Stimulated activated CD8-positive, alpha-beta memory T cell treated with anti-CD3 and anti-CD28 coated beads, Interleukin-4, amount 100 ng/mL, for 4 hours (primary cell): ENCODE measurements at regions not wholly inside any gene's neighbourhood (a gene's known extent, or its start where the extent isn't known, plus 50 kb on each side); places are given as distances from the start of the nearest gene placed in this dataset.

Source experiments
- DNase-seq, 2 donors: peaks; one replicate each; pipeline ENCODE4 v3.0.0-alpha.2; 2020; ENCODE audit warnings: low read depth in 2 of 2, low spot score in 1 of 2

DNA sequence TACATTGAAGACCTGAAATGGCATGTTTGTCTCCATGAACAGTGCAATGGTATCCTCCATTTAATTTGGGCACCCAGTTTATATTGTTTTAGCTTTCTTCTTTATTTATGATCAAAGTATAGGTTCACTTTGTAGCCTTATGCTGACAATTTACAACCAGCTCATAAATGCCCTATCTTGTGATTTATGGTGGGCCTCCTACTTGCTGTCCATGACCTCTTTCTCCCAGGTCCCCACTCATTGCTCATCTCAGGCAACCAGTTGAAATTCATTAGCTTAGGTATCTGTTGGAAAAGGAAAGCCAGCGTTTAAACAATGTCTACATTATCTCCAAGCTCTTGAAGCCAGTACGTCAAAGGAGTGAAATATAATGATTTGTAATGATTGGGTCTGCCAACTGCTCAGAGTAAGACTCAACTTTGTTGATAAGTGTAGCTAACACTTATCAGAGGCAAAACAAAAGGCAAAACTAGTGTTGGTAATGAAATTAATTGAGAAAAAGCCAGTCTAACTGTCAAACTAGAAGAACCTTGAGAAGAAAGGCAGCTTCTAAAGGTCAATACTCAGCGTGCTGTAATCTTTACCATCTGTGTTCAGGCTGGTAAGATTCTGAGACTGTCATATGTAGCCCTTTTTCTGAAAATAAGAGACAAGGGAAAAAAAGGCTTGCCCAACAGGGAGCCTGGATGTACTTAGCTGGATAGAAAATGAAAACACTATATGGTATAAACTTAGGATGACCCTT lies 695.9 kb downstream of the EPHA4 start:
- DNase-seq = no peak

DNA sequence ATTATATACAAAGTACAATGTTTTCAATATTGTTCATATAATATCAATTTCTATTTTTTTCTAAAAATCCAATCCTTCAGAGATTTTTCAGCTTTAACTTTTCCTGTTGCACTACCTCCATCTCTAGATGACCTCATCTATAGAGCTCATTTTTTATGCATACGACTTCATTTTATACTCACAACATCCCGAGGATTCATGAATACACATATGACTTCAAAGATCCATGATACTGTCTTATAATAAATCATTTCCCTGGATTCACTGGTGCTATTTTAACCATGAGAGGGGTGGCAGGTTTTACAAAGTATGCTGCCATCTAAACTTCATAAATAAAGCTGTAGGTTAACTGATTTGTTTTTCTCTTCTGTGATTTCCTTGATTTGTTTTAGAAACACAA lies 694.6 kb downstream of the EPHA4 start:
- DNase-seq = no peak

DNA sequence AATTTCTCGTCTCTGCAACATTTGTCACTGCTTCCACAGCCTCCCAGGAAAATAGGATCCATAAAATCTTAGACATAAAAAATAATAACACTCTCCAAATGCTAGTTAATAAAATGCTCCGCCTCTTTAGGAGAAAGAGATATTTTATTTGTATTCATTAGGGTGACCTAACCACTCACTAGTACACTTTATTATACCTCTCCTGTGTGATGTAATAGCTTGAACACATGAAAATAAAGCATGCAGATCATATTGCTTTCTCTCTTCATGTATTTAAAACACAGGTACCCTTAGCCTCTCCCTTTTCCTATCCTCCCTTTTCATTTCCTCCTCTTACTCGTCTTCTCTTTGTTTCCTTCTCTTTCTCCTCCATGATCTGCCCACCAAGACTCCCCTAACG lies 694.2 kb downstream of the EPHA4 start:
- DNase-seq = no peak

DNA sequence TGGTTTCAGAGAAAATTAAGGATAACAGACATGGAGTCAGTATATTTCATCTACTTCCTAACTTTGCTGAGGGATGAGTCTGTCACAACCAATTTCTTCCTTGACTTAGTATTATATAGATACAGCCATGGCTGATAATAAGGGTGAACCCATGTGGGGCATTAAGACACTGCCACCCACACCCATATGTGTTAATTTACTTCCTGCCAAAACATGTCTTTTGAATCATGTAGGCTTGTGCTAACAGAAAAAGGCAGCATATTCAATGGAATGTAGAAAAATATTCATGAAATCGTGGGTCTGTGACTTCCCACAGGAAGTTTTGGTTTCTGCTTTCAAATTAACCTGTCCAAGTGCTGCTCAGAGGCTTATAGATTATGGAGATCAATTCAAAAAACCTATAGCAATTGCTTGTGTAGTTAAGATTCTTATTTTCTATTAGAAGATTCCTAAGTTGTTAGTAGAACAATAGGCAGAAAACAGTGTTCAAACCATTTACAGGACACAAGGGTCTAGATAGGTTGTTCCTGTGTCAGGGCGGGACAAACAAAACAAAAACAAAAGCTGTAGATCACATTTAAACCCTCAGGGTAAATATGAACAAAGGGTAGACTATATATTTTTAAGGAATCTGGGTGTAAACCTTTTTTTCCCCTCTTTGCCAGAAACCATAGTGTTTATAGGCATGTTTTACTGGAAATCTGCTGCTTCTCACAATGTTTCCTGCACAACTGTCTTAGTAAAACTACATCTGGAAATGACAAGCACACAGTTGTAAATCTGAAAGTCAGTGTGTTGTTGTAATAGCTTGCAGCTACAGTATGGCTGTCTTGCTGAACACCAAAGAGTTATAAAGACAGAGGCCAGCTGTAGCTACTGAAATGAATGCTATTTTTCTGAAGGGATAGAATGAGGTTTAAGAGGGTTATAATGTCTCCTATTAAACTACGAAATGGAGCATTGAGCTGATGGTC lies 691.2 kb downstream of the EPHA4 start:
- no peak for DNase-seq

DNA sequence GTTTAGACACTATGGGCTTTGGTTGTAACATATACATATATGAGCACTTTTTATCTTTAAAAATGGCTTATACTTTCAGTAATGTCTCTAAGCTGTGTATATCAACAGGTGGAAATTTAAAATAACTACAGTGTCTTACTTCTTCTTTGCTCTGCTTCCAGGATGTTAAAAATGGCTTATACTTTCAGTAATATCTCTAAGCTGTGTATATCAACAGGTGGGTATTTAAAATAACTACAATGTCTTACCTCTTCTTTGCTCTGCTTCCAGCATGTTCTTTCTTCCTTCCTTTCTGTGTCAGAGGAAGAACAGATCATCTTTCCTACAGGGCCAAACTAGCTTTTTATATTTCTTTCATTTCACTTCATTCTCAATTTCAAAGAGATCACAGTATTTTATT lies 689.6 kb downstream of the EPHA4 start:
- DNase-seq = no peak

DNA sequence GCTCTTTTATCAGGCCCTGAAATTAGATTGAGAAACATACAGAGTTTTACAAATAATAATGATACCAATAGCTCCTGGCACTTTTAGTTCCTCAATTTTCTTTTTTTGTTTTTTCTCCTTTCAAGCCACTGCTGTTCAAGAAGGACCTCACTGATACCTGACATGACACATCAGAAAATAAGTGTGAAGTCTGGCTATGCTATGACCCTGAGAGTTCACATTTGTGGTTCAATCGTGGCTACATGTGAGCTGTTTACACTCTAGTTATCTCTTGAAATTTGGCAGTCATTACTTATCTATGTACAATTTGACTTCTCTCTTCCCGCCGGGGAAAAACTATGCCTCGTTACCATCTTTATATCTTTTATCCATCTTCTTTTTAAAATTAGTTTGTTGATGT lies 686.5 kb downstream of the EPHA4 start:
- DNase-seq = no peak

DNA sequence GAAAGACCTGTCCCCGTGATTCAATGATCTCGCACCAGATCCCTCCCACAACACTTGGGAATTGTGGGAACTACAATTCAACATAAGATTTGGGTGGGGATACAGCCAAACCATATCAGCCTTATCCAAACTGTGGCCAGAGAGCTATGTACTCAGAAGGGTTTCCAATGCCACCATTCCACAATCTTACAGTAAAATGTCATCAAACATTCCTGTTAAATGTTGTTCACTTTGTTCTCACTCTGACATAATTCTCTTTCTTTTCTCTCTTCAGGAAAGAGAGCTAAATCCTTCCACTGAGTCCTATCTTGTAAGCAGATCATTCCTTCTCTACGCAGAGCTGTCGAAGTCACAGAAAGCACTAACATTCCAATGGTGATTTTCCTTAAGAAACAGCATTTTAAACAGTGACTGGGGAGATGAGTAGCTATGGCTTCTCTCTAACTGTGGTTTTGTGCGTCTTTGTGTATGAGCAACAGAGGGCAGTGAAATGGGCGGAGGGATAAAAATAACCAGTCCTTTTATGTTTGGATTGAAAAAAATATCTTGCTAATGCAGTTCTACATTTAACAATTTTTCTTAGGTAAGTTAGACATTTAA lies 684.7 kb downstream of the EPHA4 start:
- no peak for DNase-seq

DNA sequence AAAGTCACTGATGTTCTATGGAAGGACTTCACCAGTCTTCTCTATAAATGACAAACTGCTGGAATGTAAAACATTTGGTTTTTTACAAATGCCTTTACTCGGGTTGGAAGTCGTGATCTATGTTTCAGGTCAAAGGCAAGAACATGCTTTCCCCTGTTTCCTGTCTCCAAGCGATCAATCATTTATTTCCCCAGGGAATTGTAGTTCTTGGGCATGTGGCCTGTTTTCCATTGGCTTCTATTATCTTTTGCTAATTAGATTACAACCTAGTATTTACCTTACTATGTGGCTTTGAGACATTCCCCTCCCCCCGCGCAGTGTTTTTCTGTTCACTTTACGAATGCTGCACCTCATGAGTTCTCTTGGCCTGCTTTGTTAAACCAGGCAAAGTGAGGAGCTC lies 684.2 kb downstream of the EPHA4 start:
- DNase-seq = no peak

DNA sequence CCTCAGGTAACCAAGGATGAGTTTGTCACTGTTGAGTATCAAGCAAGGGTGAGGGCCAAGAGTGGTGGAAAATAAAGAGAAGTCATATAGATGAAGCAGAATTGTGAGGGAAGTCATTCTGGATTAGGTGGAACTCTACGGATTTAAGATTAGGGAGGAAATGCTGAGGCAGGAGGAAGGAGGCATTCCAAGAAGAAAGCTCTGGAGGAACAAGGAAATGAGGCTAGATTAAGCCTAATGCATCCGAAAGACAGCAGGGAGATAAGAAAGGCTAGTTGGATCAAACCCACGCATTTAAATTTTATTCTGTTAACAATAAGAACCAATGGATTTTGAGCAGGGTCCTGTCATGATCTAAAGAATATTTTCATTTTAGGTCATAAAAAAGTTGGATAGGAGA lies 681.2 kb downstream of the EPHA4 start:
- DNase-seq = no peak

DNA sequence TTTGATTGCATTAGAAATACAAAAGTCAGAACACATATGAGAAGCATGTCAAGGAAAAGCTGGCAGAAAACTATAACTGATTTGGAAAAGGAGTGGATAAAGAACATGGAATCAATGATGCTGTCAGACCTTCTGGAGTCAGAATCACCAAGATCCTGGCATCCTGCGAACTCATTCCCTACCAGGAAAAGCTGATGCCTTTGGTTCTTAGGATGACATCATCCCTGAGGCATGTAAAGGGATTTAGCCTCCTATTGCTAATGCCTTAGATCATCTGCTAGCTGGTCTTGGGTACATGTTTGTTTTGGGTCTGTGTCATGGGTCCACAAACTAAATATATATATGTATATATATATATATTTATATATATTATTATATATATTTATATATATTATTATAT lies 680.7 kb downstream of the EPHA4 start:
- DNase-seq = no peak

DNA sequence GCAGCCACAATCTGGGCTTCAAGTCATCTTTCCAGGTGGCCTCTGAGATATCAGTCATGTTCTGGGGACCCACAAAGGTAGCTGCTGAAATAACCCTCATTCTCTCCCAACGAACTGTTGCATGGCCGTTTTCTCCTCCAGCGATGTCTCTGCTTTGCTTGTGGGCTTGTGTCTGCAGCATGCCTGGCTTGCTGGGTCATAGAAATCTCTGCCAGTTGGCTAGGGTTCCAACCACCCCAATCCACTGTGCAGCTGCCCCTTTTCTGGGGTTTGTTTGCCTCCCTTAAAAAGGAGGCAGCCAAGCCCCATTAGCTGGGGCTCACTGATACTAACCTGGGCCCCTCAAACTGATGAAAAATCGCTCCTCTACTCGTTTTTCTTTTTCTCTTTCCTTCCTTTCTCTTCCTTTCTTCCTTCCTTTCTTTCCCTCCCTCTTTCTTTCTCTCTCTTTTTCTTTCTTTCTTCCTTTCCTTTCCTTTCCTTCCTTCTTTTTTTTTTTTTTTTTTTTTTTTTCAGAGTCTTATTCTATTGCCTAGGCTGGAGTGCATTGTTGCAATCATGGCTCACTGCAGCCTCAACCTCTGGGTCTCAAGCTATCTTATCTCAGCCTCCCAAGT lies 680.0 kb downstream of the EPHA4 start:
- no peak for DNase-seq

DNA sequence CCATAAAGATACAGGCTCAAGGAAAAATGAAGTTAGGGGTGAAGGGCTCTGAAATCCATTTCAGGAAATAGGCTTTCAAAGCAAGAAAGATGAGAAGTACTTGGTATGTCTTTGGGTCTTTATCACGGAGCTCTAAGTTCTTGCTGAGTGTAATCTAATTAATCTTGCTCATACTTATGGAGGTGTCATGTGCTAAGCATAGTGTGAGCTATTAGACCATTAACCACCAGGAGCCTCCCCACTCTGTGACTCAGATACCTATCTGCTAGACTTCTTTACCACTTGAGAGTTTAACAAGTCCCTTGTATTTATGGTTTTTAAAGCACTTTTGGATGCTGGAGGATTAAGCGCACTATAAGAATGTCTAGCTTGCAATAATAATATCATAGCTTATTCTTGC lies 678.7 kb downstream of the EPHA4 start:
- DNase-seq = no peak

DNA sequence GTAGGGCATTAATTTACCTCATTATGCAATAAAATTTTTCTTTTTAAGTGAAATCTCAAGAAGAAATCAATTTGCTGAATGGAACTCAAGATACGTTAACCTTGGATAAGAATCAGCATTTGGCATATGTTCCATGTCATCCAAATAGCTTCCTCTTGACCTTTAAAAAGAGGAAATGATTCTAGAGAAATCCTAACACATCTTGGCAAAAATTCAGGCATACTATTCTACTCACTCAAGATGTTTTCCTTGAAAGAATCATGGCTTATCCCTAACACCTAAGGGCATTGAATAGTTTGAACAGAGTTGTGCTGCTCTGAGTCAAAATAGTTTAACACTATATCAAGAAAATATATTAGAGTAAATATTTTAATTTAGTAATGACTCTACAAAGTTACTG lies 678.0 kb downstream of the EPHA4 start:
- DNase-seq = no peak

DNA sequence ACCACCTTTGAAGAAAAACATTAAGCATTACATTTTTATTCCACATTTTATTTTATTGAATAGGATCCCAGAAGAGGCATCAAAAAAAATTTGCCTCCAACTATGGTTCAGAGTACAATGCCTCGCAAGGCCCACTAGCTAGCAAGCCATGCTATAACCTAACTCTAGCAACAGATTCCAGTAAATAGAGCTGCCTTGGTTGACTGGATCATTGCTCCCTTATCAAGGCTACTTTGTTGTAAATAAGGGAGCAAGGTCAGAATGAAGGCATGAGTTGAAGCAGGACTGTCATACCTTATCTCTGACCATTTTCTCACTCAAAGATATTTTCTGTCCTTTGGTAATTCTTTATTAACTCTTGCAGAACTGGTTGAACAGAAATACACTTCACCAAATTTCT lies 672.6 kb downstream of the EPHA4 start:
- DNase-seq = no peak

DNA sequence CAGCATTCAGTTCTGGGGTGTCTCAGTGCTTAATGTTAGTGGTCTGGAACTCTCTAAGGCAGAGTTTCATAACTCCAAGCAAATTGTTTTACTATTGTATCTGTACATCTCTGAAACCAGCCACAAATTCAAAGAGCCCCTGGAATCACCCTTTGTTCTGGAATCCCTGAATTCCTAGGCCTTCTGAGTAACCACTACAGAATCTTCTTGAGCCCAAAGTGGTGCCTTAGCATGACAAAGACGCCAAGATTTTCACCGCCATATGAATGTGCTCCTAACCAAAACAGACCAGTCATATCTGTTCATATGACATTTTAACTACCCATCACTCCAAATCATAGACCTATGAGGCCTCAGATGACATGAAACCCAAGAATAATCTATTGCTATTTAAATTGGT lies 668.1 kb downstream of the EPHA4 start:
- DNase-seq = no peak

DNA sequence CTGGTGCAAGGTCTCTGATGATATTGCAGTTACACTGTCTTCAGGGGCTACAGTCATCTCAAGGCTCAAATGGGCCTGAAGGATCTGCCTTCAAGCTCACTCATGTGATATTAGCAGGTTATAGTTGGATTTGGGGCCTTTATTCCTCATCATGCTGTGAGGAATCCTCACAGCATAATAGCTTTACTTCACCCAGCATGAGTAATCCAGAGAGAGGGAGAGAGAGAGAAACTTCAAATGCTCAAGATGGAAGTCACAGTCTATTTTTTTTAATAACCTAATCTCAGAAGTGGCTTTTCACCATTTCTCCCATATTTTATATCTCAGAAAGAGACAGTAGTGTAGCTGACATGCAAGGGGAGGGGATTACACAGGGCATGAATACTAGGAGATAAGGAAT lies 658.7 kb downstream of the EPHA4 start:
- DNase-seq = no peak

DNA sequence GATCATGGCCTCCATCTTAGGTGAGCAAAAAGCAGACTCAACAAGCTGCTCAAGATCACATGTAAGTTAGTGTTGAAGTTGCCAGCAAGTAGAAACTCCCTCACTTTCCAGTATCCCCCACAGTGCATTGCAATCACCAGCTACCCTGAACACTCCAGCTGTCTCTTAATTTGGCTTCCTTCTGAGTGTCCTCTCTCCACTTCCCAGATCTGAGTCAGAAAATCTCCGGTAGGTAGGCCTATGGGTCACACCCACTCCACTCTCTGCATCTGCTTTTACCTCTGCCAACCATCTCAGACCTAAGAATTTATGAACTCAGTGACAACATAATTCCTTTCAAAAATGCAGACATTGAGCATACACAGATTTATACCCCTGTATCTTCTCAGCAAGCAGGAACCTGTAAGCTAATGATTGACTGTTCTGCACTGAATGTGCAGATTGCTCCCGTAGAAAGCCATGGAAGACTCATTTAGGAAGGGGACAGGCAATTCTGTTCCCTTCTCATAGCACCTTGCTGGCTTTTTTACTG lies 656.9 kb downstream of the EPHA4 start:
- no peak for DNase-seq

DNA sequence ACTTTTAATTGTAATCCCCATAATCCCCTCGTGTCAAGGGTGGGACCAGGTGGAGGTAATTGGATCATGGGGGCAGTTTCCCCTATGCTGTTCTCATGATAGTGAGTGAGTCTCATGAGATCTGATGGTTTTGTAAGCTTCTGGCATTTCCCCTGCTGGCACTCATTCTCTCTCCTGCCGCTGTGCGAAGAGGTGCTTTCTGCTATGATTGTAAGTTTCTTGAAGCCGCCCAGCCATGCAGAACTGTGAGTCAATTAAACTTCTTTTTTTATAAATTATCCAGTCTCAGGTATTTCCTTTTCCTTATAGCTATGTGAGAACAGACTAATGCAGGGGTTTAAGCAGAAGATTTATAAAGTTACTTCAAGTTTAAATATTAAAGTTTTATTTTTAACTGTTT lies 655.2 kb downstream of the EPHA4 start:
- no peak for DNase-seq

DNA sequence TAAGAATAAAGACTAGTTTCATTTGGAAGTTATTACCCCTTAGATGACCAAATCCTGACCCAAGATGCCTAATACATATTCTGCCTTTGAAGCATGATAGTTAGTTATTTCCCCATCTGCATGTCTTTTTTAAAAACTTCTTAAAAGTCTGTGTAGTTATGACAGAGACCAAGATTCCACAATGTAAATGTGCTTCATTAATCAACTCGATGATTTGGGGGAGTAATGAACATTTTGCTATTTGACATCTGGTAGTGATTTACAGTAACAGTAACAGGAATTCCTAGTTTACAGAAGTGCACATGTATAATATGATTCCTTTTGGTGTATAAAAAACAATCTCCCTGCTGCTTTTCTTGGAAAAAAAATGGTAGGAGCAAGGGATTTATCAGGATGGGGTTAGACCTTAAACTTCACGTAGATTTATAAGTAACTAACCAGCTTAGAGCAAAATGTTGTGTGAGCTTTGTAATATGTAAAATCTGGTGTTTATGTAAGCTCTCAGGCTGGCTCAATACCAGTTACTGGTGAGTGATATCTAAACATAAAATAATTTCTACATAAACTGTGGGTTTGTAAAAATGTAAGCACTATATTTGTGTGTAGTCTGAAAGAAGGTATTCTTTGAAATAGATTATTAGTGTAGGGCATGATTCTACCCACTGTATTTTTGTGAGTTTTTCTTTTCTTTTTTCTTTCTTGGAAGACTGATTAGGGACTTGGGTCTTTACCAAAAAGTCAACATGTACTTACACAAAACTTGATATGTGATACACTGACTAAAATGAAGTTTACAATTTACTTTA lies 641.6 kb downstream of the EPHA4 start:
- DNase-seq = no peak

DNA sequence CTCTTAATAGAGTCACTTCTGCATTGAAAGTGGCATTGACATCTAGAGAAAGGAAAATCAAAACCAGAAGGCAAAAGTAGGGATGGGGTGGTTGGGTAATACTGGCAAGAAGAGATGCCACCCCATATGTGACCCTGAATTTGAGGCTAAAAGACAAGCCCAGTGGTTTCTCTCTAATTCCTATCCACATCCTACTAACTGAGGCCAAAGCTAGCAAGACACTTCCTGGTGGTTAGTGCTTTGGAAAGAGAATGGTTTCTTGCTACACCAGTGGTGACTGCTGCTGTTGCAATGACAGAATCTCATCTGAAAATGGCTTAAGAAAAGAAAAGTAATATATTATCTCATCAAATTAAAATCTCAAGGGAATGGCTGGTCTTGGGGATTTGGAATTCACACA lies 640.6 kb downstream of the EPHA4 start:
- DNase-seq = no peak

DNA sequence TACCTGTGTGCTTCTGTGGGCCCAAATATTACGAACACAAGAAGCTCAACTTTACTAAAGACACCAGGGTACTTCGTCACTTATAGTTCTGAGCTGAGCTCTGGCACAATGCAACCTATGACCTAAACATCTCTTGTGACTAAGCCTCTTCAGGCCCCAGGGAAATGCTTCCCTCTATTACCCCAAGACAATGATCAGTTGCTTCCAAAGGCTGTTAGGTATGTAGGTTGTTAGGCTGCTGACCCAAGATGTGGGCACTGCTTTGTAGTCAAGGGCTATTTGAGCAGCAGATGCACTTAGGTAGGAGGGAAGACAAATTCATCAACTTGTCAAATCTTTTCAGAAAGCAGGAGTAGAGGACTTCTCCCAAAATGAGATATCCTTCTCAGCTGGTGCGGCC lies 640.1 kb downstream of the EPHA4 start:
- no peak for DNase-seq
